H9 (cell line): ENCODE measurements at regions not wholly inside any gene's neighbourhood (a gene's known extent, or its start where the extent isn't known, plus 50 kb on each side); places are given as distances from the start of the nearest gene placed in this dataset.

Experiments
- DNase-seq: peaks from one replicate; pipeline ENCODE4 v3.0.0-alpha.2; 2017
- H2AFZ ChIP-seq: one replicate; pipeline ENCODE4 v1.6.1; 2013; ENCODE audit warnings: mild to moderate bottlenecking, low read length, control low read depth, moderate library complexity
- H2AK5ac ChIP-seq: 2 replicates; pipeline ENCODE4 v1.6.1; 2013; ENCODE audit warnings: low read length, control low read depth, mixed read lengths; ENCODE audit not compliant: insufficient read length
- H2BK120ac ChIP-seq: one replicate; pipeline ENCODE4 v1.6.1; 2013; ENCODE audit warnings: low read depth, mild to moderate bottlenecking, low read length, control low read depth, inconsistent platforms; ENCODE audit not compliant: poor library complexity, severe bottlenecking
- H2BK12ac ChIP-seq: 2 replicates; pipeline ENCODE4 v1.6.1; 2013; ENCODE audit warnings: low read length, control low read depth, mixed read lengths, low read depth; ENCODE audit not compliant: insufficient read length
- H2BK15ac ChIP-seq: 2 replicates; pipeline ENCODE4 v1.6.1; 2013; ENCODE audit warnings: low read depth, low read length, control low read depth
- H2BK20ac ChIP-seq: one replicate; pipeline ENCODE4 v1.6.1; 2013; ENCODE audit warnings: low read depth, mild to moderate bottlenecking, low read length, control low read depth, inconsistent platforms; ENCODE audit not compliant: poor library complexity, severe bottlenecking
- H2BK5ac ChIP-seq: 2 replicates; pipeline ENCODE4 v1.6.1; 2013; ENCODE audit warnings: low read length, control low read depth, mixed read lengths; ENCODE audit not compliant: insufficient read length
- H3K14ac ChIP-seq: 2 replicates; pipeline ENCODE4 v1.6.1; 2013; ENCODE audit warnings: low read length, control low read depth; ENCODE audit not compliant: insufficient read depth
- H3K18ac ChIP-seq: 2 replicates; pipeline ENCODE4 v1.6.1; 2013; ENCODE audit warnings: low read depth, mild to moderate bottlenecking, mixed read lengths, low read length, control low read depth; ENCODE audit not compliant: insufficient read length
- H3K23ac ChIP-seq: 2 replicates; pipeline ENCODE4 v1.6.1; 2013; ENCODE audit warnings: low read length, control low read depth, mixed read lengths, low read depth; ENCODE audit not compliant: insufficient read length
- H3K23me2 ChIP-seq: 2 replicates; pipeline ENCODE4 v1.6.1; 2013; ENCODE audit warnings: low read depth, mild to moderate bottlenecking, mixed read lengths, low read length, control low read depth; ENCODE audit not compliant: insufficient read length, poor library complexity, severe bottlenecking
- H3K27ac ChIP-seq: 2 replicates; pipeline ENCODE4 v1.5.1; 2013; ENCODE audit warnings: low read length, control low read depth, mixed read lengths, low read depth; ENCODE audit not compliant: insufficient read length
- H3K27me3 ChIP-seq: 2 replicates; pipeline ENCODE4 v1.6.1; 2013; ENCODE audit warnings: low read length, control low read depth, inconsistent platforms; ENCODE audit not compliant: insufficient read depth
- H3K4ac ChIP-seq: 2 replicates; pipeline ENCODE4 v1.6.1; 2013; ENCODE audit warnings: low read depth, mild to moderate bottlenecking, control low read depth, inconsistent platforms, low read length, moderate library complexity
- H3K4me1 ChIP-seq: 2 replicates; pipeline ENCODE4 v1.6.1; 2013; ENCODE audit warnings: low read length, control low read depth, inconsistent platforms; ENCODE audit not compliant: insufficient read depth
- H3K4me2 ChIP-seq: 2 replicates; pipeline ENCODE4 v1.6.1; 2013; ENCODE audit warnings: low read length, control low read depth, mixed read lengths; ENCODE audit not compliant: insufficient read length, insufficient read depth
- H3K56ac ChIP-seq: 2 replicates; pipeline ENCODE4 v1.6.1; 2013; ENCODE audit warnings: low read depth, mild to moderate bottlenecking, mixed read lengths, low read length, control low read depth; ENCODE audit not compliant: insufficient read length
- H3K79me1 ChIP-seq: 2 replicates; pipeline ENCODE4 v1.6.1; 2013; ENCODE audit warnings: low read depth, mild to moderate bottlenecking, moderate library complexity, low read length, control low read depth, inconsistent platforms; ENCODE audit not compliant: insufficient read depth, poor library complexity, severe bottlenecking
- H3K79me2 ChIP-seq: 2 replicates; pipeline ENCODE4 v1.6.1; 2013; ENCODE audit warnings: low read length, control low read depth, inconsistent platforms; ENCODE audit not compliant: insufficient read depth
- H3K9ac ChIP-seq: 2 replicates; pipeline ENCODE4 v1.6.1; 2013; ENCODE audit warnings: low read length, control low read depth, mixed read lengths; ENCODE audit not compliant: insufficient read length; ENCODE audit errors: extremely low read depth
- H3K9me3 ChIP-seq: one replicate; pipeline ENCODE4 v1.6.1; 2013; ENCODE audit warnings: low read depth, low read length, inconsistent platforms; ENCODE audit not compliant: control insufficient read depth
- H3T11ph ChIP-seq: one replicate; pipeline ENCODE4 v1.6.1; 2013; ENCODE audit warnings: mild to moderate bottlenecking, low read length, control low read depth, inconsistent platforms
- H4K20me1 ChIP-seq: one replicate; pipeline ENCODE4 v1.6.1; 2013; ENCODE audit not compliant: control insufficient read depth, insufficient read length, insufficient read depth
- H4K5ac ChIP-seq: 2 replicates; pipeline ENCODE4 v1.6.1; 2013; ENCODE audit warnings: low read depth, mild to moderate bottlenecking, mixed read lengths, low read length, control low read depth; ENCODE audit not compliant: insufficient read length
- H4K8ac ChIP-seq: replicated peaks from 2 replicates; pipeline ENCODE4 v1.6.1; 2013; ENCODE audit warnings: low read length, control low read depth, mixed read lengths, low read depth; ENCODE audit not compliant: insufficient read length
- H4K91ac ChIP-seq: 2 replicates; pipeline ENCODE4 v1.6.1; 2013; ENCODE audit warnings: low read depth, mild to moderate bottlenecking, moderate library complexity, mixed read lengths, low read length, control low read depth; ENCODE audit not compliant: insufficient read length
- H3K27ac Mint-ChIP-seq, 3 experiments: 2 replicates in 2 of 3; 3 replicates in 1 of 3; pipeline ENCODE4 v1.8.0; 2020 to 2021; ENCODE audit warnings: mixed read lengths in 3 of 3, mild to moderate bottlenecking in 1 of 3, moderate library complexity in 1 of 3
- H3K27me3 Mint-ChIP-seq: 2 replicates; pipeline ENCODE4 v1.8.0; 2021; ENCODE audit warnings: low read depth, mild to moderate bottlenecking, moderate library complexity, mixed read lengths
- H3K36me3 Mint-ChIP-seq, 3 experiments: 2 replicates in 2 of 3; 3 replicates in 1 of 3; pipeline ENCODE4 v1.8.0; 2020 to 2021; ENCODE audit warnings: low read depth in 3 of 3, mixed read lengths in 3 of 3; ENCODE audit not compliant: insufficient read depth in 1 of 3
- H3K4me1 Mint-ChIP-seq, 2 experiments: 2 replicates each; pipeline ENCODE4 v1.8.0; 2020; ENCODE audit warnings: mixed read lengths in 2 of 2
- H3K4me3 Mint-ChIP-seq, 2 experiments: 2 replicates in 1 of 2; 3 replicates in 1 of 2; pipeline ENCODE4 v1.8.0; 2020 to 2021; ENCODE audit warnings: mild to moderate bottlenecking in 2 of 2, mixed read lengths in 2 of 2, moderate library complexity in 1 of 2
- H3K9me3 Mint-ChIP-seq, 2 experiments: 2 replicates in 1 of 2; 3 replicates in 1 of 2; pipeline ENCODE4 v1.8.0; 2020; ENCODE audit warnings: mild to moderate bottlenecking in 2 of 2, mixed read lengths in 2 of 2, moderate library complexity in 1 of 2
- CTCF ChIP-seq: fragments of 200-600 bp; sonication (generic); conservative IDR thresholded peaks from 3 replicates; pipeline ENCODE4 v1.8.0; 2021; ENCODE audit warnings: antibody characterized with exemption, mild to moderate bottlenecking
- WGBS: extraction: QIAGEN DNeasy Blood & Tissue Kit; methylation state at CpG from one replicate; pipeline ENCODE4 v1.1.7; 2013; ENCODE audit warnings: missing lambda C conversion rate, low lambda C conversion rate, mixed read lengths; ENCODE audit not compliant: insufficient read length; ENCODE audit errors: extremely low coverage; 5-methylcytosine and 5-hydroxymethylcytosine counted together

- TF ChIP-seq CTCF: no peak
- no peaks in the 10 kb centered on the region for H3K27me3 ChIP-seq
- H3K18ac ChIP-seq: no peak overlapping the region
- no CpG with 5 or more reads among the region's 2 CpGs for WGBS
- no peak overlapping the region for H2BK12ac ChIP-seq
- DNase-seq: no peak
- Mint-ChIP-seq H3K4me1 (peaks cover 29 to 31% of the 10 kb centered on the region in 2 experiments), H3K9me3 (no peaks in the 10 kb centered on the region), H3K4me3 (no peak overlapping the region), H3K27me3 (peaks cover 8% of the 10 kb centered on the region), H3K36me3 (no peaks in the 10 kb centered on the region), H3K27ac (no peak overlapping the region)
- H2BK15ac ChIP-seq: no peak overlapping the region
- H3K56ac ChIP-seq: no peak overlapping the region
- no peaks in the 10 kb centered on the region; the same call in 1 of the 2 replicates for H3K4me1 ChIP-seq
- no peak overlapping the region for H4K5ac ChIP-seq
- no peak overlapping the region for H3K27ac ChIP-seq
- H2BK120ac ChIP-seq: no peak overlapping the region
- no peak overlapping the region for H2AK5ac ChIP-seq
- no peak overlapping the region for H3K23ac ChIP-seq
- no peak overlapping the region for H2BK5ac ChIP-seq
- no peaks in the 10 kb centered on the region for H3K23me2 ChIP-seq
- H4K8ac ChIP-seq: no peak overlapping the region
- no peak overlapping the region for H3K4ac ChIP-seq
- H3K79me2 ChIP-seq: no peaks in the 10 kb centered on the region
- no peak overlapping the region for H2AFZ ChIP-seq
- H2BK20ac ChIP-seq: no peak overlapping the region
- H3K9ac ChIP-seq: no peak overlapping the region
- H3K4me2 ChIP-seq: no peak overlapping the region
- H4K91ac ChIP-seq: no peak overlapping the region
- no peaks in the 10 kb centered on the region for H4K20me1 ChIP-seq
- H3K79me1 ChIP-seq: no peaks in the 10 kb centered on the region
- no peak overlapping the region for H3K14ac ChIP-seq
- H3T11ph ChIP-seq: no peak overlapping the region
- H3K9me3 ChIP-seq: no peaks in the 10 kb centered on the region
Measured at GRCh38 chr13:73737214-73737613, 397.0 kb downstream of the KLF12 start.
